Kidney tubule cell (primary cell): ENCODE measurements at regions not wholly inside any gene's neighbourhood (a gene's known extent, or its start where the extent isn't known, plus 50 kb on each side); places are given as distances from the start of the nearest gene placed in this dataset.

Experiments used
- DNase-seq: peaks from one replicate; pipeline ENCODE4 v3.0.0-alpha.2; 2018; ENCODE audit warnings: low spot score

GRCh38 chr16:74094514-74094913, 202.1 kb upstream of the PSMD7 start:
- DNase-seq: no peak

- no peak for DNase-seq
These were observed 204.3 kb upstream of the PSMD7 start for GRCh38 chr16:74092336-74092735.

- DNase-seq: no peak
These were observed 205.7 kb upstream of the PSMD7 start for GRCh38 chr16:74090871-74091270.

GRCh38 chr16:74083541-74083940, 213.1 kb upstream of the PSMD7 start:
- no peak for DNase-seq

GRCh38 chr16:74080311-74080710, 216.3 kb upstream of the PSMD7 start:
- no peak for DNase-seq

GRCh38 chr16:74079232-74079586, 217.4 kb upstream of the PSMD7 start:
- DNase-seq: no peak

GRCh38 chr16:74078511-74079231, 217.9 kb upstream of the PSMD7 start:
- no peak for DNase-seq

GRCh38 chr16:74076568-74076967, 220.0 kb upstream of the PSMD7 start:
- no peak for DNase-seq

- no peak for DNase-seq
These were observed 221.2 kb upstream of the PSMD7 start for GRCh38 chr16:74075393-74075792.

GRCh38 chr16:74073456-74073855, 223.2 kb upstream of the PSMD7 start:
- no peak for DNase-seq

GRCh38 chr16:74071996-74072535, 224.5 kb upstream of the PSMD7 start:
- DNase-seq: no peak

- DNase-seq: no peak
These were observed 226.4 kb upstream of the PSMD7 start for GRCh38 chr16:74070237-74070636.

- no peak for DNase-seq
These were observed 232.4 kb upstream of the PSMD7 start for GRCh38 chr16:74064120-74064735.

- DNase-seq: no peak
These were observed 242.8 kb upstream of the PSMD7 start for GRCh38 chr16:74053826-74054225.

GRCh38 chr16:74053312-74053711, 243.3 kb upstream of the PSMD7 start:
- no peak for DNase-seq

- no peak for DNase-seq
These were observed 244.6 kb upstream of the PSMD7 start for GRCh38 chr16:74052016-74052415.

- DNase-seq: no peak
These were observed 247.6 kb upstream of the PSMD7 start for GRCh38 chr16:74049027-74049426.

GRCh38 chr16:74046524-74046923, 250.1 kb upstream of the PSMD7 start:
- no peak for DNase-seq

GRCh38 chr16:74045513-74045912, 251.1 kb upstream of the PSMD7 start:
- no peak for DNase-seq

- DNase-seq: no peak
These were observed 260.8 kb upstream of the PSMD7 start for GRCh38 chr16:74035816-74036215.

GRCh38 chr16:74034862-74035261, 261.8 kb upstream of the PSMD7 start:
- DNase-seq: peak; percentile 4

GRCh38 chr16:74034200-74034599, 262.4 kb upstream of the PSMD7 start:
- no peak for DNase-seq

- DNase-seq: no peak
These were observed 263.1 kb upstream of the PSMD7 start for GRCh38 chr16:74033441-74033995.
